Calu3 (cell line): ENCODE measurements at regions not wholly inside any gene's neighbourhood (a gene's known extent, or its start where the extent isn't known, plus 50 kb on each side); places are given as distances from the start of the nearest gene placed in this dataset.
"Not testable (repeated sequence)": the region's sequence is repeated elsewhere in the genome, so short reads cannot be mapped to it uniquely, and the experiment has no call there.

Experiments
- BruUV-seq: library from RNA; stranded (reverse); fragments of 400-500 nt; replicated peaks from 2 replicates; lab custom pipeline; 2021; lab: Mats Ljungman, UMichigan
- CTCF ChIA-PET: fragments of 300-600 bp; sonication (Branson Sonifier 250); formaldehyde crosslinking; loops from one replicate; lab custom pipeline; 2022; ENCODE audit warnings: antibody characterized with exemption; lab: Charles Lee
- DNase-seq: peaks from one replicate; pipeline ENCODE4 v3.0.0; 2022
- H3K27ac Mint-ChIP-seq: one replicate; pipeline ENCODE4 v1.8.0; 2022; ENCODE audit warnings: mixed read lengths; ENCODE audit not compliant: unreplicated experiment
- H3K27me3 Mint-ChIP-seq: one replicate; pipeline ENCODE4 v1.8.0; 2022; ENCODE audit warnings: mixed read lengths; ENCODE audit not compliant: unreplicated experiment
- H3K36me3 Mint-ChIP-seq: one replicate; pipeline ENCODE4 v1.8.0; 2022; ENCODE audit warnings: mild to moderate bottlenecking, moderate library complexity, mixed read lengths; ENCODE audit not compliant: insufficient read depth, unreplicated experiment
- H3K4me1 Mint-ChIP-seq: one replicate; pipeline ENCODE4 v1.8.0; 2022; ENCODE audit warnings: mild to moderate bottlenecking, low read depth, mixed read lengths; ENCODE audit not compliant: unreplicated experiment
- H3K4me3 Mint-ChIP-seq: one replicate; pipeline ENCODE4 v1.8.0; 2022; ENCODE audit warnings: mild to moderate bottlenecking, low read depth, moderate library complexity, mixed read lengths; ENCODE audit not compliant: unreplicated experiment
- H3K9me3 Mint-ChIP-seq: one replicate; pipeline ENCODE4 v1.8.0; 2022; ENCODE audit warnings: low read depth, mixed read lengths; ENCODE audit not compliant: unreplicated experiment
- intact Hi-C: fragments of 100-400 bp; cut with micrococcal nuclease; formaldehyde crosslinking; loops from one replicate; pipeline ENCODE4 v1.10.0; 2022; ENCODE audit not compliant: unreplicated experiment
- TF ChIP-seq, protein P1 (sequence below): fragments of 200-600 bp; IDR thresholded peaks from one replicate; pipeline ENCODE4 v1.8.0; 2022; ENCODE audit warnings: antibody characterized with exemption; ENCODE audit not compliant: unreplicated experiment

DNA sequence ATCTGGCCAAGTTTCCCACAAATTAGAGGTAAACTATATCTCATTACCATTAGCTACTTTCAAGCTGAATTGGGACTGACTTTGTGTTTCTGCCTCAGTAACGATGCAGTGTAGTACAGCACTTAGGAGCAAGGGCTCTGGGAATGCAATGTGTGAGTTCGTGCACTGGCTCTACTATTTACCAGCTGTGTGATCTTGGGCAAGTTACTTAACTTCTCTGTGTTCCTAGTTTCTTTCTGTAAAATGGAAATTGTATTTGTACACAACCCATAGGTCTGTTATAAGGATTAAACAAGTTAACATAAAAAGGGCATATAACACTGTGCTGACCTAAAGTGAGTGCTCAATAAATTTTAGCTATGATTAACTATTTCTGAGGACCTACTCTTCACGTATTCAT lies 65.0 kb upstream of the CSF1 start:
- CTCF ChIA-PET, result no interaction called here
- no peak for DNase-seq
- TF ChIP-seq, protein P1, sequence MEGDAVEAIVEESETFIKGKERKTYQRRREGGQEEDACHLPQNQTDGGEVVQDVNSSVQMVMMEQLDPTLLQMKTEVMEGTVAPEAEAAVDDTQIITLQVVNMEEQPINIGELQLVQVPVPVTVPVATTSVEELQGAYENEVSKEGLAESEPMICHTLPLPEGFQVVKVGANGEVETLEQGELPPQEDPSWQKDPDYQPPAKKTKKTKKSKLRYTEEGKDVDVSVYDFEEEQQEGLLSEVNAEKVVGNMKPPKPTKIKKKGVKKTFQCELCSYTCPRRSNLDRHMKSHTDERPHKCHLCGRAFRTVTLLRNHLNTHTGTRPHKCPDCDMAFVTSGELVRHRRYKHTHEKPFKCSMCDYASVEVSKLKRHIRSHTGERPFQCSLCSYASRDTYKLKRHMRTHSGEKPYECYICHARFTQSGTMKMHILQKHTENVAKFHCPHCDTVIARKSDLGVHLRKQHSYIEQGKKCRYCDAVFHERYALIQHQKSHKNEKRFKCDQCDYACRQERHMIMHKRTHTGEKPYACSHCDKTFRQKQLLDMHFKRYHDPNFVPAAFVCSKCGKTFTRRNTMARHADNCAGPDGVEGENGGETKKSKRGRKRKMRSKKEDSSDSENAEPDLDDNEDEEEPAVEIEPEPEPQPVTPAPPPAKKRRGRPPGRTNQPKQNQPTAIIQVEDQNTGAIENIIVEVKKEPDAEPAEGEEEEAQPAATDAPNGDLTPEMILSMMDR, result no peak
- Mint-ChIP-seq H3K27ac (no peak overlapping the region), H3K27me3 (no peaks in the 10 kb centered on the region), H3K36me3 (no peaks in the 10 kb centered on the region), H3K4me3 (no peak overlapping the region), H3K9me3 (no peaks in the 10 kb centered on the region), H3K4me1 (no peaks in the 10 kb centered on the region)
- intact Hi-C loops, result no loop called here
- BruUV-seq, result no TSS peak

DNA sequence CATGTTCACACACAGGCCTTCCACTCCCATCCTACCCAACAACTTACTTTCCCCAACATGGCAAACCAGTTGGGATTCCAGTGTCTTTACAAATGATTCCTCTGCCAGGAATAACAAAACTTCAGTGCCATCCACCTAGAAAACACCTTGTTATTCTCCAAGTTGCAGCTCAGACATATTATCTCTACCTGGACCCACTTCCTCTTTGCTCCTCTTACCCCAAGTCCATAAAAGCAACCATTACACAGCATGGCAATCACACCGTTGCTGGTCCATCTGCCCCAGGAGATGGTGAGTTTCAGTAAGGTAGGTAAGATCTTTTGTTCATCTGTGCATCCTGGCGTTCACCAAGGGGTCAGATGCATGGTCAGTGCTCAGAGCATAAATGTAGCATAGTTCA lies 66.0 kb upstream of the CSF1 start:
- no TSS peak for BruUV-seq
- TF ChIP-seq, protein P1, result no peak
- CTCF ChIA-PET, result interaction anchor here (0.6 kb wide), 1 partner anchor 198 kb away, joined by 3 read pairs; no protein-coding TSS in a partner anchor

GRCh38 chr1:109840011-109840629 lies 70.5 kb upstream of the CSF1 start:
- Mint-ChIP-seq H3K27ac (no peak overlapping the region), H3K4me1 (peaks cover 8% of the 10 kb centered on the region), H3K27me3 (no peaks in the 10 kb centered on the region), H3K9me3 (no peaks in the 10 kb centered on the region), H3K36me3 (no peaks in the 10 kb centered on the region), H3K4me3 (no peak overlapping the region)
- no peak for DNase-seq
- no TSS peak for BruUV-seq
- TF ChIP-seq, protein P1, result no peak
- CTCF ChIA-PET, result no interaction called here
- intact Hi-C loops, result no loop called here

More for the DNA sequence above, 66.0 kb upstream of the CSF1 start:
- DNase-seq, result no peak
- H3K4me1 Mint-ChIP-seq, result peaks cover 2% of the 10 kb centered on the region
- intact Hi-C loops, result no loop called here
- no peak overlapping the region for H3K27ac Mint-ChIP-seq
- H3K9me3 Mint-ChIP-seq, result no peaks in the 10 kb centered on the region
- H3K4me3 Mint-ChIP-seq, result no peak overlapping the region
- H3K27me3 Mint-ChIP-seq, result no peaks in the 10 kb centered on the region
- no peaks in the 10 kb centered on the region for H3K36me3 Mint-ChIP-seq

DNA sequence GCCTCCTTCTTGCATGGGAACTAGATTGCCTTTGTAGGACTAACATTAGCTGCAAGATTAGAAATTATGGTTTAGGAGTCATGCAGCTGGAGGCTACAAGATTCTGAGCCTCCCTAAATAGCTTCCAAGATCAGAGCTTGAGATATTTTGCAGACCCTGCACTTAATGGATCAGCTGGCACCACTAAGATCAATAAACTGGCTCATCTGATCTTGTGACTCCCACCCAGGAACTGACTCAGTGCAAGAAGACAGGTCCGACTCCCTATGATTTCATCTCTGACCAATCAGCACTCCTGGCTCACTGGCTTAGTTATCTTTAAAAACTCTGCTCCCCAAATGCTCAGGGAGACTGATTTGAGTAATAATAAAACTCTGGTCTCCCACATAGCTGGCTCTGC lies 71.4 kb upstream of the CSF1 start:
- H3K9me3 Mint-ChIP-seq, H3K4me1 Mint-ChIP-seq, H3K36me3 Mint-ChIP-seq, intact Hi-C loops, H3K27ac Mint-ChIP-seq, BruUV-seq, CTCF ChIA-PET, H3K27me3 Mint-ChIP-seq, H3K4me3 Mint-ChIP-seq, DNase-seq: not testable (repeated sequence)

DNA sequence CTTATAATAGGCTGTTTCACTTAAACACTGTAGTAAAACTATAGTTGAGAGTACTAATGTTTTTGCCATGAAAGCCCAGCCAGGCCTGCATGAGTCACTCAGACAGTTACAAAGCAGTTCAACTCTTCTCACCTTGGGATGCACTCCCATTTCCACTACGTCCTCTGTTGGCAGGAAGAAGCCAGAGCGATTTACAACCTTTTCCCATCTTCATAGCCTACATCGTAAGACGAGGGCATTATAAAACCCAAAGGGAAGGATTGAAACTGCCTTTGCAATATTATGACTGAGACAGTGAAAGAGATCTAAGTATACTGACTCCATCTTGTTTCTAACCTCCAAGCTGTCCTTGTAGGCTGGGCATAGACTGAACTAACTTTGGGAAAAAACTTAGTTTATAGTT lies 71.8 kb upstream of the CSF1 start:
- H3K36me3 Mint-ChIP-seq, result no peaks in the 10 kb centered on the region
- peaks cover 8% of the 10 kb centered on the region for H3K4me1 Mint-ChIP-seq
- H3K27ac Mint-ChIP-seq, result no peak overlapping the region
- no peaks in the 10 kb centered on the region for H3K27me3 Mint-ChIP-seq
- TF ChIP-seq, protein P1, result no peak
- BruUV-seq, result no TSS peak
- intact Hi-C loops, result no loop called here
- H3K4me3 Mint-ChIP-seq, result no peak overlapping the region
- DNase-seq, result no peak
- CTCF ChIA-PET, result no interaction called here
- no peaks in the 10 kb centered on the region for H3K9me3 Mint-ChIP-seq
